ENCODE measurements at regions not wholly inside any gene's neighbourhood (a gene's known extent, or its start where the extent isn't known, plus 50 kb on each side); places are given as distances from the start of the nearest gene placed in this dataset.

- Histone ChIP-seq H2AFZ (ENCODE audit: low read depth, low read length) (no peak overlapping the region), H3K9ac (ENCODE audit: low read depth, low read length) (no peak overlapping the region), H3K9me3 (ENCODE audit: insufficient read depth, low read length, severe bottlenecking) (no peaks in the 10 kb centered on the region), H3K79me2 (ENCODE audit: insufficient read depth, low read length) (no peaks in the 10 kb centered on the region), H3K27ac (ENCODE audit: low read length) (no peak overlapping the region), H3K4me1 (ENCODE audit: insufficient read depth, low read length) (no peaks in the 10 kb centered on the region), H3K27me3 (ENCODE audit: insufficient read depth, low read length, poor library complexity) (peaks cover 6% of the 10 kb centered on the region), H3K4me3 (ENCODE audit: low read depth in 1 of 2, low read length in 2 of 2) (no peak overlapping the region), H3K4me2 (ENCODE audit: insufficient read depth, low read length) (no peak overlapping the region), H4K20me1 (ENCODE audit: insufficient read depth, low read length) (no peaks in the 10 kb centered on the region), H3K36me3 (ENCODE audit: insufficient read depth, low read length) (no peaks in the 10 kb centered on the region)
- TF ChIP-seq EZH2 (IDR thresholded peaks at IDR 0.05; ENCODE audit: borderline replicate concordance, low read depth, low read length, severe bottlenecking) (no peak), CTCF (IDR thresholded peaks at IDR 0.05; ENCODE audit: borderline replicate concordance, extremely low read depth, low read length, poor library complexity, severe bottlenecking) (no peak)
- no peak for DNase-seq
- no peak for ATAC-seq (ENCODE audit: insufficient read depth, low read depth)
These were observed 279.2 kb upstream of the FERMT1 start for GRCh38 chr20:6401893-6402557.

- Histone ChIP-seq H3K79me2 (ENCODE audit: insufficient read depth, low read length) (no peaks in the 10 kb centered on the region), H3K9ac (ENCODE audit: low read depth, low read length) (no peak overlapping the region), H3K4me3 (ENCODE audit: low read depth in 1 of 2, low read length in 2 of 2) (no peak overlapping the region), H2AFZ (ENCODE audit: low read depth, low read length) (no peak overlapping the region), H3K9me3 (ENCODE audit: insufficient read depth, low read length, severe bottlenecking) (no peaks in the 10 kb centered on the region), H4K20me1 (ENCODE audit: insufficient read depth, low read length) (no peaks in the 10 kb centered on the region), H3K27me3 (ENCODE audit: insufficient read depth, low read length, poor library complexity) (peaks cover 6% of the 10 kb centered on the region), H3K27ac (ENCODE audit: low read length) (no peak overlapping the region), H3K4me2 (ENCODE audit: insufficient read depth, low read length) (no peak overlapping the region), H3K36me3 (ENCODE audit: insufficient read depth, low read length) (no peaks in the 10 kb centered on the region), H3K4me1 (ENCODE audit: insufficient read depth, low read length) (no peaks in the 10 kb centered on the region)
- no peak for TF ChIP-seq CTCF (IDR thresholded peaks at IDR 0.05; ENCODE audit: borderline replicate concordance, extremely low read depth, low read length, poor library complexity, severe bottlenecking)
- no peak for ATAC-seq (ENCODE audit: insufficient read depth, low read depth)
- DNase-seq: no peak
These were observed 274.3 kb upstream of the FERMT1 start for GRCh38 chr20:6397115-6397514.

GRCh38 chr20:6395695-6396094 lies 272.9 kb upstream of the FERMT1 start:
- Histone ChIP-seq H2AFZ (ENCODE audit: low read depth, low read length) (no peak overlapping the region), H3K9ac (ENCODE audit: low read depth, low read length) (no peak overlapping the region), H3K4me2 (ENCODE audit: insufficient read depth, low read length) (no peak overlapping the region), H3K4me3 (ENCODE audit: low read depth in 1 of 2, low read length in 2 of 2) (no peak overlapping the region), H3K4me1 (ENCODE audit: insufficient read depth, low read length) (no peaks in the 10 kb centered on the region), H3K9me3 (ENCODE audit: insufficient read depth, low read length, severe bottlenecking) (no peaks in the 10 kb centered on the region), H3K79me2 (ENCODE audit: insufficient read depth, low read length) (no peaks in the 10 kb centered on the region), H4K20me1 (ENCODE audit: insufficient read depth, low read length) (no peaks in the 10 kb centered on the region), H3K27ac (ENCODE audit: low read length) (no peak overlapping the region), H3K36me3 (ENCODE audit: insufficient read depth, low read length) (no peaks in the 10 kb centered on the region), H3K27me3 (ENCODE audit: insufficient read depth, low read length, poor library complexity) (peaks cover 3% of the 10 kb centered on the region)
- ATAC-seq (ENCODE audit: insufficient read depth, low read depth): no peak
- TF ChIP-seq CTCF (IDR thresholded peaks at IDR 0.05; ENCODE audit: borderline replicate concordance, extremely low read depth, low read length, poor library complexity, severe bottlenecking): no peak
- TF ChIP-seq EZH2 (IDR thresholded peaks at IDR 0.05; ENCODE audit: borderline replicate concordance, low read depth, low read length, severe bottlenecking): no peak
- DNase-seq: no peak

Data from DND-41 (cell line).